Lower leg skin (tissue), 4 donors: ENCODE measurements at regions not wholly inside any gene's neighbourhood (a gene's known extent, or its start where the extent isn't known, plus 50 kb on each side); places are given as distances from the start of the nearest gene placed in this dataset.
"Not testable (repeated sequence)": the region's sequence is repeated elsewhere in the genome, so short reads cannot be mapped to it uniquely, and the experiment has no call there.

Experiments used
- DNase-seq, 2 donors: peaks; one replicate each; pipeline ENCODE4 v3.0.0-alpha.2; 2019; ENCODE audit warnings: low spot score in 2 of 2
- H3K4me3 ChIP-seq: fragments of 200-600 bp; sonication (generic); 2 replicates; pipeline ENCODE4 v1.5.1; 2017; ENCODE audit warnings: mild to moderate bottlenecking, low read depth; ENCODE audit not compliant: poor library complexity, severe bottlenecking
- CTCF ChIP-seq, 3 donors: fragments of 450-650 bp; IDR thresholded peaks; one replicate each; pipeline ENCODE4 v1.5.1; 2016; ENCODE audit warnings: antibody characterized with exemption in 3 of 3, mild to moderate bottlenecking in 3 of 3, moderate library complexity in 2 of 3
- POLR2A ChIP-seq, 2 donors: fragments of 450-650 bp; IDR thresholded peaks; one replicate each; pipeline ENCODE4 v1.6.1; 2016 to 2017; ENCODE audit warnings: antibody characterized with exemption in 2 of 2, mild to moderate bottlenecking in 1 of 2, moderate library complexity in 1 of 2
- WGBS, 2 donors: methylation state at CpG; one replicate each; pipeline ENCODE4 v1.1.5; 2018; 5-methylcytosine and 5-hydroxymethylcytosine counted together
- intact Hi-C: fragments of 100-400 bp; cut with DNase I; formaldehyde crosslinking; loops from one replicate; pipeline ENCODE4 v1.15.0; 2023; ENCODE audit warnings: low total_unique reads

DNA sequence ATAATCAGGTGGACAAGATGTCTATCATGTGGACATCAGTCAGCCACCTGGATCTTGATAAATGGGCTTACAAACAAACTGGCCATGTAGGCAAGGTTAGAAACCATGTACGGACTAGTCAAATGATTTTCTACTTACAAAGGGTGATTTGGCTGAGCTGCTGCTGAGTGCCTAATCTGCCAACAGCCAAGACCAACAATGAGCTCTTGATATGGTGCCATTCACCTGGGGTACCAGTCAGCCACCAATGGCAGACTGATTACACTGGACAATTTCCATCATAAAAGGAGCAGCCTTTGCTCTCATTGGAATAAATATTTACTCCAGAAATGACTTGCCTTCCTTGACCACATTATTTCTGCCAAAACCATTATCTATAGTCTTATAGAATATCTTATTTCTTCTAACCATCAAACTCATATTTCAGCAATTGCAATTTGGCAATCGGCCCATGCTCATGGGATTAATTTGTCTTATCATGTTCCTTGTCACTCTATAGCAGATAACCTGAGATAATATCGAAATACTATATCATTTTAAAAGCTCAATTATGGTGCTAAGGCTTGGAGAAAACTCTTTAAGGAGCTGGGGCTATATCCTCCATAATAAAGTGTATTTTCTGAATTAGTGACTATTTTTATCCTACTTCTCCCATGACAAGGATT is 135.1 kb downstream of the SLC25A46 start:
- WGBS, 2 donors: 26 to 34% methylated on average over 3 of the region's 3 CpGs
- no peak for TF ChIP-seq CTCF (IDR thresholded peaks at IDR 0.05)
- TF ChIP-seq POLR2A (IDR thresholded peaks at IDR 0.05): no peak
- no peak overlapping the region for H3K4me3 ChIP-seq
- no peak for DNase-seq
- intact Hi-C loops: no loop called here

DNA sequence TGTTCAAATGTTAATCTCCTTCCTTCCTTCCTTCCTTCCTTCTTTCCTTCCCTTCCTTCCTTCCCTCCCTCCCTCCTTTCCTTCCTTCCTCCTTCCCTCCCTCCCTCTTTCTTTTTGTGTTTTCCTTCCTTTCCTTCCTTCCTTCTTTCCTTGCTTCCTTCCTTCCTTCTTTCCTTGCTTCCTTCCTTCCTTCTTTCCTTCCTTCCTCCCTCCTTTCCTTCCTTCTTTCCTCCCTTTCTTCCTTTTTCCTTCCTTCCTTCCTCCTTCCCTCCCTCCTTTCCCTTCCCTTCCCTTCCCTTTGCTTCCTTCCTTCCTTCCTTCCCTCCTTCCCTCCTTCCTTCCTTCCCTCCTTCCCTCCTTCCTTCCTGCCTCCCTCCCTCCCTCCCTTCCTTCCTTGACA is 136.3 kb downstream of the SLC25A46 start:
- intact Hi-C loops, DNase-seq, H3K4me3 ChIP-seq: not testable (repeated sequence)

DNA sequence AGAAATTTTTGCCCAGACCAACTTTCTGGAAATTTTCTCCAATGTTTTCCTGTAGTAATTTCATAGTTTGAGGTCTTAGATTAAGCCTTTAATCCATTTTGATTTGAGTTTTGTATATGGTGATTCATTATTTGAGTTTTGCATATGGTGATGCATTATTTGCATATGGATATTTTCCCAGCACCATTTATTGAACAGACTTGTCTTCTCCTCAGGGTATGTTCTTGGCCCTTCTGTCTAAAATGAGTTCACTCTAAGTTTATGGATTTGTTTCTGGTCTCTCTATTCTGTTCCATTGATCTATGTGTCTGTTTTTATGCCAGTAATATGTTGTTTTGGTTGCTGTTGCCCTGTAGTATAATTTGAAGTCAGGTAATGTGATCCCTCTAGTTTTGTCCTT is 139.3 kb downstream of the SLC25A46 start:
- DNase-seq: no peak
- no peak overlapping the region for H3K4me3 ChIP-seq
- intact Hi-C loops: no loop called here
- no peak for TF ChIP-seq POLR2A (IDR thresholded peaks at IDR 0.05)
- no peak for TF ChIP-seq CTCF (IDR thresholded peaks at IDR 0.05)

DNA sequence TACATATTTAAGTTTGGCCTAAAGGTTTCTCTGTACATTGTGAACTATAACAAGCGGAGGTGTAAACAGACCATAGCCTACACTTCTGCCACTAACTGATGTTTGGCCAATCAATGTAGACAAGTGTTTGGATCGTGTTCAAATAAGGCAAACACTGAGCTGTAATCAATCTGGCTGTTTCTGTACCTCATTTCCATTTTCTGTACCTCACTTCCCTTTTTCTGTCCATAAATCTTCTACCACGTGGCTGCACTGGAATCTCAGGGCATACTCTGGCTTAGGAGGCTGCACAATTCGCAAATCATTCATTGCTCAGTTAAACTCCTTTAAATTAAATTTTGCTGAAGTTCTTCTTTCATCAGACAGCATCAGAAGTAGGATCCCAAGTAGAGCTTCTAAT is 140.9 kb downstream of the SLC25A46 start:
- 55 to 62% methylated on average over 4 of the region's 4 CpGs for WGBS, 2 donors
- no peak overlapping the region for H3K4me3 ChIP-seq
- TF ChIP-seq CTCF (IDR thresholded peaks at IDR 0.05) (no peak), POLR2A (IDR thresholded peaks at IDR 0.05) (no peak)
- intact Hi-C loops: no loop called here
- DNase-seq: no peak

DNA sequence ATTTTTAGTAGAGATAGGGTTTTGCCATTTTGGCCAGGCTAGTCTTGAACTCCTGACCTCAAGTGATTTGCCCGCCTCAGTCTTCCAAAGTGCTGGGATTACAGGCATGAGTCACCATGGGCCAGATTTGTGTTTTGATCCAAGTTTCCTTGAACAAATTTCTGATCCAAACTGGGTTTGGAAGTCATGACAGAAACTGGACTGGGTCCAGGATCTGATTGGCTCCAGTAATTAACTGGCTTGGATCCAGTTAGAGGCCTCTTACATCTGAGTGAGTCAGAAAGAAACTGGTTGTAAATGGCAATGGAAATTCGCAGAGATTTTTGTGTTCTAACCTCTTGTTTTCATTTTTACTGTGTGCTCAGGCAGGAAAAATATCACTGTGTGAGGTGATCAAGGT is 141.6 kb downstream of the SLC25A46 start:
- peak in 1 of 2 donors; percentile 43 for DNase-seq
- TF ChIP-seq POLR2A (IDR thresholded peaks at IDR 0.05) (no peak), CTCF (IDR thresholded peaks at IDR 0.05) (no peak)
- H3K4me3 ChIP-seq: no peak overlapping the region
- intact Hi-C loops: no loop called here
- 16 to 25% methylated on average over 2 of the region's 2 CpGs for WGBS, 2 donors

DNA sequence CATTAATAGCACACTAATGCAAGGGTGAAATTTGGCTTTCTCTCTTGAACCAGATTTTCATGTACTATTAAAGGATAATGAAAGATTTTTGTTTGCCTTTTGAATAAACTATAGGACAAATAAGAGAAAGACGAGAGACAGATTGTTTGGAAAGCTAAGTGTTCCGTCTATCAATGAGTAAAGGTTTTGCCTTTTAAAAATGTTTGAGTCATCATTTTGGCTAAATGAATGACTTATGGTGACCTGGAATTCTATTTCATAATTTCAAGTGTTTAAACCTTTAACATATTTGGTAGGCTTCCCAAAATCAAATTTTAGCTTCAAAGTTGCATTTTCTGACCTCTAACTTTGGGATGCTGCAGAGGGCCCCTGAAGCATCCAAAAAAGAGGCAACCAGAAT is 145.2 kb downstream of the SLC25A46 start:
- intact Hi-C loops: no loop called here
- WGBS, 2 donors: 51 to 66% methylated on average over 2 of the region's 2 CpGs
- no peak for TF ChIP-seq CTCF (IDR thresholded peaks at IDR 0.05)
- TF ChIP-seq POLR2A (IDR thresholded peaks at IDR 0.05): no peak
- no peak for DNase-seq
- H3K4me3 ChIP-seq: no peak overlapping the region

DNA sequence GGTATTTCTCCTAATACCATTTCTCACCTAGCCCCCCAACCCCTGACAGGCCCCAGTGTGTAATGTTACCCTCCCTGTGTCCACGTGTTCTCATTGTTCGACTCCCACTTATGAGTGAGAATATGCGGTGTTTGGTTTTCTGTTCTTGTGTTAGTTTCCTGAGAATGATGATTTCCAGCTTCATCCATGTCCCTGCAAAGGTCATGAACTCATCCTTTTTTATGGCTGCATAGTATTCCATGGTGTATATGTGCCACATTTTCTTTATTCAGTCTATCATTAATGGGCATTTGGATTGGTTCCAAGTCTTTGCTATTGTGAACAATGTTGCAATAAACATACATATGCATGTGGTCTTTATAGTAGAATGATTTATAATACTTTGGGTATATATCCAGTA is 148.4 kb downstream of the SLC25A46 start:
- H3K4me3 ChIP-seq, DNase-seq, intact Hi-C loops: not testable (repeated sequence)
- WGBS, 2 donors: 87 to 96% methylated on average over 3 of the region's 3 CpGs

- 65 to 68% methylated on average over 24 to 30 of the region's 36 CpGs for WGBS, 2 donors
- intact Hi-C loops, H3K4me3 ChIP-seq, DNase-seq: not testable (repeated sequence)
These were observed 155.2 kb downstream of the SLC25A46 start for GRCh38 chr5:110893854-110894483.
